ENCODE measurements at regions not wholly inside any gene's neighbourhood (a gene's known extent, or its start where the extent isn't known, plus 50 kb on each side); places are given as distances from the start of the nearest gene placed in this dataset.

GRCh38 chr22:48417225-48418070, 1410.2 kb downstream of the BRD1 start:
- TF ChIP-seq CTCF (IDR thresholded peaks at IDR 0.05) (no peak), POLR2A (IDR thresholded peaks at IDR 0.05) (no peak)

Data from heart left ventricle (tissue), 13 donors.